GM21390 (cell line): ENCODE measurements at regions not wholly inside any gene's neighbourhood (a gene's known extent, or its start where the extent isn't known, plus 50 kb on each side); places are given as distances from the start of the nearest gene placed in this dataset.

Experiments
- ATAC-seq: cut with Tn5 transposase; IDR thresholded peaks from one replicate; pipeline ENCODE4 v1.9.1; 2021; ENCODE audit not compliant: unreplicated experiment

GRCh38 chr4:32119907-32120306 lies 1399.7 kb downstream of the PCDH7 start:
- ATAC-seq: no peak

GRCh38 chr4:32128549-32128948 lies 1408.4 kb downstream of the PCDH7 start:
- no peak for ATAC-seq

GRCh38 chr4:32129967-32130366 lies 1409.8 kb downstream of the PCDH7 start:
- ATAC-seq: no peak

GRCh38 chr4:32133141-32133540 lies 1413.0 kb downstream of the PCDH7 start:
- ATAC-seq: no peak

GRCh38 chr4:32133734-32134133 lies 1413.6 kb downstream of the PCDH7 start:
- ATAC-seq: no peak

- no peak for ATAC-seq
Measured at GRCh38 chr4:32135642-32136041, 1415.5 kb downstream of the PCDH7 start.

- no peak for ATAC-seq
Measured at GRCh38 chr4:32136081-32136787, 1416.1 kb downstream of the PCDH7 start.

- ATAC-seq: no peak
Measured at GRCh38 chr4:32140636-32141035, 1420.5 kb downstream of the PCDH7 start.

- no peak for ATAC-seq
Measured at GRCh38 chr4:32142075-32142474, 1421.9 kb downstream of the PCDH7 start.

GRCh38 chr4:32145987-32146386 lies 1425.8 kb downstream of the PCDH7 start:
- ATAC-seq: no peak

GRCh38 chr4:32147446-32148085 lies 1427.4 kb downstream of the PCDH7 start:
- no peak for ATAC-seq

- no peak for ATAC-seq
Measured at GRCh38 chr4:32148111-32148666, 1428.0 kb downstream of the PCDH7 start.

- ATAC-seq: no peak
Measured at GRCh38 chr4:32158961-32159360, 1438.8 kb downstream of the PCDH7 start.

- no peak for ATAC-seq
Measured at GRCh38 chr4:32161392-32161791, 1441.2 kb downstream of the PCDH7 start.

- ATAC-seq: no peak
Measured at GRCh38 chr4:32163125-32163524, 1443.0 kb downstream of the PCDH7 start.

GRCh38 chr4:32169841-32170240 lies 1449.7 kb downstream of the PCDH7 start:
- no peak for ATAC-seq

GRCh38 chr4:32172086-32172485 lies 1451.9 kb downstream of the PCDH7 start:
- no peak for ATAC-seq

GRCh38 chr4:32172761-32173160 lies 1452.6 kb downstream of the PCDH7 start:
- no peak for ATAC-seq

GRCh38 chr4:32180086-32180485 lies 1459.9 kb downstream of the PCDH7 start:
- no peak for ATAC-seq

GRCh38 chr4:32184186-32184585 lies 1464.0 kb downstream of the PCDH7 start:
- ATAC-seq: no peak

- no peak for ATAC-seq
Measured at GRCh38 chr4:32189130-32189529, 1469.0 kb downstream of the PCDH7 start.

- ATAC-seq: no peak
Measured at GRCh38 chr4:32189788-32190187, 1469.6 kb downstream of the PCDH7 start.
